GM12874 (cell line): ENCODE measurements at regions not wholly inside any gene's neighbourhood (a gene's known extent, or its start where the extent isn't known, plus 50 kb on each side); places are given as distances from the start of the nearest gene placed in this dataset.

Experiments used
- TF ChIP-seq, protein P1 (sequence below): IDR thresholded peaks from 2 replicates; pipeline ENCODE4 v1.5.1; 2011; ENCODE audit warnings: low read depth, mild to moderate bottlenecking, control low read depth, low read length, moderate library complexity; ENCODE audit not compliant: insufficient read depth

GRCh38 chr18:42298759-42299675 is 344.0 kb downstream of the PIK3C3 start:
- TF ChIP-seq, protein P1, sequence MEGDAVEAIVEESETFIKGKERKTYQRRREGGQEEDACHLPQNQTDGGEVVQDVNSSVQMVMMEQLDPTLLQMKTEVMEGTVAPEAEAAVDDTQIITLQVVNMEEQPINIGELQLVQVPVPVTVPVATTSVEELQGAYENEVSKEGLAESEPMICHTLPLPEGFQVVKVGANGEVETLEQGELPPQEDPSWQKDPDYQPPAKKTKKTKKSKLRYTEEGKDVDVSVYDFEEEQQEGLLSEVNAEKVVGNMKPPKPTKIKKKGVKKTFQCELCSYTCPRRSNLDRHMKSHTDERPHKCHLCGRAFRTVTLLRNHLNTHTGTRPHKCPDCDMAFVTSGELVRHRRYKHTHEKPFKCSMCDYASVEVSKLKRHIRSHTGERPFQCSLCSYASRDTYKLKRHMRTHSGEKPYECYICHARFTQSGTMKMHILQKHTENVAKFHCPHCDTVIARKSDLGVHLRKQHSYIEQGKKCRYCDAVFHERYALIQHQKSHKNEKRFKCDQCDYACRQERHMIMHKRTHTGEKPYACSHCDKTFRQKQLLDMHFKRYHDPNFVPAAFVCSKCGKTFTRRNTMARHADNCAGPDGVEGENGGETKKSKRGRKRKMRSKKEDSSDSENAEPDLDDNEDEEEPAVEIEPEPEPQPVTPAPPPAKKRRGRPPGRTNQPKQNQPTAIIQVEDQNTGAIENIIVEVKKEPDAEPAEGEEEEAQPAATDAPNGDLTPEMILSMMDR: peak; percentile 74

GRCh38 chr18:42305869-42306593 is 351.0 kb downstream of the PIK3C3 start:
- TF ChIP-seq, protein P1: no peak

DNA sequence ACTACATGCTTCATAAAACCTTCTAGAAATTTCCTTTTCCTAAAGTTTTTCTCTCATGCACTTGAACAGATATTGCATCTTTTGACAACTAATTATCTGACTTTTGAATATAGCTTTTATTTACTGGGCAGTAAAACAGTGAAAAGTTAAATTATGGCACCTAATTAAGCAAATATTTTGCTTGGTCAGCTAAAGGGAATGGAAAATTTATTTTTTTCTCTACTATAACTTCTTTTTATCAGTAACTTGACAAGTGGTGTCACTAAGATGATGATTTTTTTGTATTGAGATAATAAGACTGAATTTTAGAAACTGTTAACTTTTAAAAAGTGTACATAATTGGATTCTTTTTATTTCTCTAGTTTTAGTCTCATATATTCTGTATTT is 351.6 kb downstream of the PIK3C3 start:
- TF ChIP-seq, protein P1: no peak

GRCh38 chr18:42310956-42311355 is 355.9 kb downstream of the PIK3C3 start:
- TF ChIP-seq, protein P1: no peak

DNA sequence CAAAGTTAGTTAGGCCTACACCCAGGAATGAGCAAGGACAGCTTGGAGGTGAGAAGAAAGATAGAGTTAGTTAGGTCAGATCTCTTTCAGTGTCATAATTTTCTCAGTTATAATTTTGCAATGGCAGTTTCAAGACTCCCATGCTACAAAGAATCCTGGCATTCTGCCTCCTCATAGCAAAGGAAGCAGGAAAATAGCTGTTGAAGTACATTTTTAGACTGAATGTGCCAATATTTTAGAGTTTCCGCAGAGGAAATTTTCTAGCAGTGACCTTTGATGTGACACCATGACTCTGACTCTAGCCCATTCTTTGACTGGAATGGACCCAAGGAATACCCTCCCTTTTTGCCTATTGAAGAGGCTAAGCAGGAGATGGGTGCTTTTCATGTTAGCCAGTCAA is 371.7 kb downstream of the PIK3C3 start:
- TF ChIP-seq, protein P1: no peak

DNA sequence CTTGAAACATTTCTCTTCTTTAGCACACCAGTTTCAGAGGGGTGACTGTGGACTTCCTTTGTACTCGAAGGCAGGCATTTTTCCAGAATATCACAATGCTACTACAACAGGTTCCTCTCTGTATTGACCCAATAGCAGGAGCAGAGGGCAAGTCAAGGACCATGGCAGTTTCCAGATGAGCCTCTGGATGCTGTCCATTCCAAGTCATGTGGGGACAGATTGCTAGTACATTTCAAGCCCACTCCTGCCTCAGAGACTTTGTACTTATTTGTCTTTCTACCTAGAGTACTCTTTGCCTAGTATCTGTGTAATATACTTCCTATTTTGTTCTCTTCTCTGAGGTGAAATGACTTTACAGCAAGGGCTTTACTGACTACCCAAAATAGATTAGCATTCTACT is 373.9 kb downstream of the PIK3C3 start:
- TF ChIP-seq, protein P1: no peak

GRCh38 chr18:42330296-42330695 is 375.3 kb downstream of the PIK3C3 start:
- TF ChIP-seq, protein P1: no peak
